ENCODE measurements at regions not wholly inside any gene's neighbourhood (a gene's known extent, or its start where the extent isn't known, plus 50 kb on each side); places are given as distances from the start of the nearest gene placed in this dataset.
"Not testable (repeated sequence)": the region's sequence is repeated elsewhere in the genome, so short reads cannot be mapped to it uniquely, and the experiment has no call there.

DNA sequence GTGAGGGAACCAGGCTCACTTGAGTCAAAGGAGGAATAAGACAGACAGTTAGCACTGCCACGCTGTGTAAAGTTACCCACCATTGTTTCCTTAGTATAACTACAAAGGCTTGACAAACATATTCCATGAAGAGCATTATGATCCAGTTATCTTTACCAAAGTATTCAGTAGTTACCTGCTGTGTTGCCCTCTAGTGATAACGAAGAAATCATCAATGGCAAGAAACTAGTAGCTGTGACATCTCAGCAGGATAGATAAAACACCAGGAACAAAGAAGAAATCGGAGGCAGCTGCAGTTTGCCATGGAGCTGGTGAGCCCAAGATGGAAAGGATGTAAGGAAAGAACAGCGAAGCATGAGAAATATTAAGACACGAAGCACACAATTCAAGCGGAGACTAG lies 215.3 kb upstream of the FSHR start:
- DNase-seq = no peak
- ATAC-seq = no peak
- Mint-ChIP-seq H3K27ac (no peak overlapping the region), H3K9me3 (peaks cover 7 to 8% of the 10 kb centered on the region in 2 donors), H3K4me3 (no peak overlapping the region), H3K27me3 (no peaks in the 10 kb centered on the region), H3K4me1 (no peaks in the 10 kb centered on the region)

DNA sequence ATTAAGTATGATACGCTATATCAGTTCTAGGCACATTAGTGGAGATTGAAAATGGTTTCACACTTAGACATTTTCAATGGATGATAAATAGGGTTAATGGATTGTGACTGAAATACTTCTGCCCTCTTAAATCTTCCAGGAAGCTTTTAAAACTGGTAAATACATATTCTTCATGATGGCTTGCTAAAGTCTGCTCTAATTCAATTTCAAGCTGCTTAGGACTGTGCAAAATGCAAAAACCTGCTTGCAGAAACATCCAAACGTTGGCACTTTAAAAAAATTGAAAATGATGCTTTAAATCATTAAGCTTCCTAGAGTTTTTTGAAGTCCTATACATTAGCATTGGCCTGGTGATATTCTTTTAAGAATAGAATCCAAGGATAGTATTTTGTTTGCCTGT lies 214.8 kb upstream of the FSHR start:
- ATAC-seq = no peak
- no peak for DNase-seq
- Mint-ChIP-seq H3K9me3 (peaks cover 7 to 8% of the 10 kb centered on the region in 2 donors), H3K27ac (no peak overlapping the region), H3K4me3 (no peak overlapping the region), H3K27me3 (no peaks in the 10 kb centered on the region), H3K4me1 (no peaks in the 10 kb centered on the region)

DNA sequence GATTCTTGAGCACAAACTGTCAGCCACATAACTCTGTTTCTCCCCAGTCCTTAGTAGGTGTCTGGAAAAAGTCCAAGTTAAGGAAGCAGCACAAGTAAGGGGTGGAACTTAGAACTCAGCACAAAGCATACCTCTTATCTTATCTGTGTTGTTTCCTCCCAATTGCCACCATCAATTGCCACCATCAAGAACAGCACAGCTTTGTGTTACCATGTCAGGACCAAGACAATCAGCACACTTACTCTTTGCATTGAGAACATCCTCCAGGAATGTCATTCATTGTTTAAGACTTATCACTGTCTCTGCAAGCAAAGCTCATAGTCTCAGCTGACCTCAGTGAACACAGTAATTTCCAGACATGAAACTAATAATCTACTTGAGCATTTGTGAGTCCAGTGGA lies 212.7 kb upstream of the FSHR start:
- DNase-seq = no peak
- no peak for ATAC-seq
- Mint-ChIP-seq H3K9me3 (peaks cover 7 to 9% of the 10 kb centered on the region in 2 donors), H3K27ac (peak overlapping the region in 1 of 2 donors; percentile 54), H3K4me3 (no peak overlapping the region), H3K27me3 (no peaks in the 10 kb centered on the region), H3K4me1 (no peaks in the 10 kb centered on the region)

DNA sequence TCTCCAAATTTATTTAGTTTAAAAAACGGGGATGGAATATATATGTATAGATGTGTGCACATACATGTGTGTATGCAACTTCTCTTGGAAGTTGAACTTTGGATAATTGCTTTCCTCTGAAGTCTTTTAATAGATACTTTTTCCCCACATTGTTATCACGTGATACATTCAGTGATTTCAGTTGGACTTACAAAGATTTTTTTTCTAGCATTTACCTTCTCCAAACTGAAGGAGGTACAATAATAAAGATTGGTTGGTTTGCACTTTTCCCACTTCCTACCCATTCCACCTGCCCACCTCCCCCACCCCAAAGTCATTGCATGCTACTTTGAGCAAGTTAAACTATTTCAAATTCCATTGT lies 206.1 kb upstream of the FSHR start:
- ATAC-seq (no peak), DNase-seq (no peak)
- no peak overlapping the region for H3K27ac Mint-ChIP-seq
- no peaks in the 10 kb centered on the region for H3K27me3 Mint-ChIP-seq
- H3K4me1 Mint-ChIP-seq = no peaks in the 10 kb centered on the region
- no peak overlapping the region for H3K4me3 Mint-ChIP-seq
- peaks cover 18 to 19% of the 10 kb centered on the region in 2 donors for H3K9me3 Mint-ChIP-seq

DNA sequence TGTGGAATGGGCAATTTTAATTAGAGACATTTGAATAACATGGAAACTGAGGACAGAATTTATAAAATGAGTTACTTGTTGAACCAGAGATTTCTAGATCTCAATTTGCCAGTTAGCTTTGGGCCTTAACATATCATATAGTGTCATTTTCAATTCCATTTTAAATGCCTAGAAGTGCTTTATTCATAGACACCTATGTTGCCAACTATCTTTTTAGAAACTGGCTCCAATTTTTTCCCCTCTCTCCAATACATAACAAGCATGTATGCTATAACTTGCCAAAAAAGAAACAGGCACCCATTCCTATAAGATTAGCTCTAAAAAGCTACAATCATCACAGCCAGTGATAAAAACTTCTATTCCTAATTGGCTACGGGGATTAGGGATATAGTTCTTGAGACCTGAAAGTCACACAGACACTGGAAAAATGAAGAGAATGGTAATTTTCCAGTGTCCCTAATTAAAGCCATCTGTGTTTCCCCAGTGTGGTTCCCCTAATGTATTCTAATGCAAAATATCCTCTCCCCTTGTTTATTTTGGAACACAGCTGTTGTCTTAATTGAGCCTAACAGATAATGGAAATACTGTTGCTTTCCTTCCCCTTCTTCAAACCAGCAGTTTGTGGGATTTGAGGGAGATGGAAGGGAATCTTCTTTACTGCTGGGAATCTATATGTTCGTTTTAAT lies 205.5 kb upstream of the FSHR start:
- Mint-ChIP-seq H3K27me3 (no peaks in the 10 kb centered on the region), H3K4me1 (no peaks in the 10 kb centered on the region), H3K27ac (no peak overlapping the region), H3K9me3 (peaks cover 18 to 19% of the 10 kb centered on the region in 2 donors), H3K4me3 (no peak overlapping the region)
- ATAC-seq = no peak
- DNase-seq = no peak

DNA sequence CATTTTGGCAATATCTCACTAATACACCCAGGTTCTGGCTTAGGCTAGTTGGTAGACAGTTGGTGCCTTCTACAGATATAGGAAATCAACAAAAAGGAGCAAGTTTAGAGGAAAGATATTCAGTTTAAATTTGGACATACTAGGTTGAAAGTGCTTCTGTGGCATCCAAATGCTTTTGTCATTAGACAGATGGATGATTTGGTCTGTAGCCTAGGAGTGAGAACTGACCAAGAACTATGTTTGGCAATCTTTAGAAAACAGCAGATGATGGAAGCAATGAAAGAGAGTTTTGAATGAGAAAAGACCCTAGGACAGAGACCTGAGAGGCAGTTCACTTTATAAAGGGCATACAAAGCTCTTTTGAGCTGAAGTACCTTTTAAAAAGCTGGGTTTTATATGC lies 201.3 kb upstream of the FSHR start:
- Mint-ChIP-seq H3K27ac (no peak overlapping the region), H3K9me3 (peaks cover 18% of the 10 kb centered on the region in 2 donors), H3K4me1 (no peaks in the 10 kb centered on the region), H3K27me3 (no peaks in the 10 kb centered on the region), H3K4me3 (no peak overlapping the region)
- DNase-seq = no peak
- ATAC-seq = no peak

DNA sequence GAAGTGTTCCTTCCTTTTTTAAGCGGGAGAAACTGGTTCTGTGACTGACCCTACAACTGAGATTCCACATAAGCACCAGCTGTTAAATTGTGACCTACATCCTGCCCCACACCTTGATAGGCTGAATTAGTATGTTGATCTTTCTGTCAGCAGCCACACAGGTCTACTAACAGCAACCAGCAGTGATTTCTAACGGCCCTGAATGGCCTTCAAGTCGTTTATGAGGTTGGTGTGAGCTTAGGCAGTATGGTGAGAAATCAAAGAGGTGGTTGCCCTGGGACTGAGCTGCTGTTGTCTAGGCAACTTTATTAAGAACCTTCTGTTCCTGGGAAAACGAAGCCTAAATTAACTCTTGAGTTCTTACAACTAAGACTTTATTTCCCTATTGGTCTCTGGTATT lies 197.2 kb upstream of the FSHR start:
- Mint-ChIP-seq H3K27ac (no peak overlapping the region), H3K4me3 (no peak overlapping the region), H3K4me1 (no peaks in the 10 kb centered on the region), H3K27me3 (no peaks in the 10 kb centered on the region), H3K9me3 (peaks cover 7 to 8% of the 10 kb centered on the region in 2 donors)
- ATAC-seq (no peak), DNase-seq (no peak)

DNA sequence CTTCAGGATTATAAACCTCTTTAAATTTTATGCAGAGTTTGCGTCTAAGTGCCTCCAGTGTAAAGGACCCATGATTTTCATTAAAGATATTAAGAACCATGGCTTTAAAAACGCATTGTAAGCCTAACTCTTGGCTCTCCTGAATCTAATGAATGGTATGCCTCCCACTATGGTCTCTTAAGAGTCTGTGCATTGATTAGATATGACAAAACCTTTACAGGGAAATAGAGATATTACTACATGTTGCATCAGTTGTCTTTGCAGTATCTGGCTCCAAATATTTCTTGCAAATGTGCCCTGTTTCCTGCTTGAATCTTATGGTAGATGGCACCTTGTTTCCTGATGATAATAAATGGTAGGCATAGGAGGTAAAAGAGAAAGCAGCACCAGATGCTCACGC lies 189.3 kb upstream of the FSHR start:
- no peaks in the 10 kb centered on the region for H3K27me3 Mint-ChIP-seq
- H3K4me1 Mint-ChIP-seq = no peaks in the 10 kb centered on the region
- H3K27ac Mint-ChIP-seq = no peak overlapping the region
- H3K4me3 Mint-ChIP-seq = no peak overlapping the region
- ATAC-seq (no peak), DNase-seq (no peak)
- peaks cover 0 to 4% of the 10 kb centered on the region in 2 donors for H3K9me3 Mint-ChIP-seq

DNA sequence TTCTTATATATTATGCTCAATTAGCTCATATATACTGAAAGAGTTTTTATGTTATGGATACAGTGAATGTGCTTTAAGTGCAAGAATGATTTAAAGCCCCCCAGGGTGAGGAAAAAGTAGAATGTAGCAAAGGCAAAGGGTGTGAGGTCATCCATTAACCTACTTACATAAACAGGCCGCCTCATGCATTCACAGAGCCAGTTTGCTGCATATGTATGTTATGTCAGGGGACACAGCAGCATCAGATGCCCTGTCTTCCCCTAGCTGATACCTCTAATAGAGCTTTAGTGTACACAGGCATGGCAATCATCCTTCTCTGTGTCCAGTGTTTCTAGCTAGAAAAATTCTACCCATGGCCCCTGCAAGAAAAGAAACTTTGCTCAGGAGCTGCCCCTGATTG lies 187.8 kb upstream of the FSHR start:
- Mint-ChIP-seq H3K27ac (no peak overlapping the region), H3K4me3 (no peak overlapping the region), H3K27me3 (no peaks in the 10 kb centered on the region), H3K4me1 (no peaks in the 10 kb centered on the region), H3K9me3 (no peaks in the 10 kb centered on the region)
- ATAC-seq (no peak), DNase-seq (no peak)

DNA sequence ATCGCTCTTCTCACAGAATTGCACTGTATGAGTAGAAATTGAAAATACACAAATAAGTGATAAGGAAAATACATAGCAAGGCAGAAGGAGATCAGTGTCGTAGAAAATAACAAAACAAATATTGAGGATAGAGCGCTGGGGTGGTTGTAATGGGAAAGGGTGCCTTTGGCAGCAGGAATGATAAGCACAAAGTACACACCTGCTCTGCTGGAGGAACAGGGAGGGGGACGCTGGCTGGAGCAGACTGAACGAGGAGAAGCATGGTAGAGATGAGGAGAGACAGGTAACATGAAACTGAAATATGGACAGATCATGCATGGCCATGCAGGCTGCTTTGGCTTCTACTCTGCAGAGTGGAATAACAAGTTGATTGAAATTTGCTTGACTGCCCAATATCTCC lies 181.2 kb upstream of the FSHR start:
- Mint-ChIP-seq H3K4me3 (no peak overlapping the region), H3K27me3 (no peaks in the 10 kb centered on the region), H3K9me3 (no peaks in the 10 kb centered on the region), H3K27ac (no peak overlapping the region), H3K4me1 (no peaks in the 10 kb centered on the region)
- ATAC-seq (no peak), DNase-seq (no peak)

DNA sequence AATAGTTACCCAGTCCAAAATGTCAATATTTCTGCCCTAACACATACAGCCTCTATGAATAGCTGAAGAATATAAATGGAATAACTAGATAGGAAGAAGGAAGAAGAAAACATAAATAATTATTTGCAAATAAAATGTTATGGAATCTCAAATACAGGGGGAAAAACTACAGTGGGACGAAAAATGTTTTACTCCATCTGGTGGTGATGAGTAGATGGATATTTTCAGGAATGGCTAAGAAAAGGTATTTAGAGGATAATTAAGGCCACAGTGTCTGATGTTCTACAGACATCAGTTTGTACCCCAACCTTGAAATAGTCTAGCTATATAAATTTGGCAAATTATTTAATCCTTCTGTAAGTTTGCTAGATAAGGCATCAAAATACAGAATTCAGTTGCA lies 178.1 kb upstream of the FSHR start:
- no peak overlapping the region for H3K27ac Mint-ChIP-seq
- no peaks in the 10 kb centered on the region for H3K27me3 Mint-ChIP-seq
- no peak overlapping the region for H3K4me3 Mint-ChIP-seq
- no peaks in the 10 kb centered on the region for H3K4me1 Mint-ChIP-seq
- no peak for DNase-seq
- no peaks in the 10 kb centered on the region for H3K9me3 Mint-ChIP-seq
- no peak for ATAC-seq

DNA sequence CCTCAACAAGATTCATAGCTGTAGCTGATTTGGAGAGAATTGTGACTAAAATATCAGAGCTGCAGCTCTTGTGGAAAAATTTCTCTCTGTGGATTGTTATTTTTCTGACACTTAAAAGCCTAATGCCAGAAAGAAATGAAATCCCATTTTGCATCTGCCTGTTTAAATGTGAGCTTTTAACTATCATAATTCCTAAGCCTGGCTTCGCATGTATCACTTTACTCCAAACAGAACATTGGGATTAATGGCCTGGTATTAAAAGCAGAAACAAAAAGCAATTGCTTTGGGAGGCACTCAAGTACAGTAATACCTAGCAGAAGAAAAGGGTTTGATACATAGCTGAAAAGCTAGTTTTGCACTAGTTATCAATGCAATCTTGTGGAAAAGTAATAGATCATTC lies 164.2 kb upstream of the FSHR start:
- H3K27me3 Mint-ChIP-seq = no peaks in the 10 kb centered on the region
- ATAC-seq = no peak
- peaks cover 0 to 16% of the 10 kb centered on the region in 2 donors for H3K9me3 Mint-ChIP-seq
- no peak overlapping the region for H3K27ac Mint-ChIP-seq
- no peak for DNase-seq
- H3K4me1 Mint-ChIP-seq = no peaks in the 10 kb centered on the region
- H3K4me3 Mint-ChIP-seq = no peak overlapping the region

DNA sequence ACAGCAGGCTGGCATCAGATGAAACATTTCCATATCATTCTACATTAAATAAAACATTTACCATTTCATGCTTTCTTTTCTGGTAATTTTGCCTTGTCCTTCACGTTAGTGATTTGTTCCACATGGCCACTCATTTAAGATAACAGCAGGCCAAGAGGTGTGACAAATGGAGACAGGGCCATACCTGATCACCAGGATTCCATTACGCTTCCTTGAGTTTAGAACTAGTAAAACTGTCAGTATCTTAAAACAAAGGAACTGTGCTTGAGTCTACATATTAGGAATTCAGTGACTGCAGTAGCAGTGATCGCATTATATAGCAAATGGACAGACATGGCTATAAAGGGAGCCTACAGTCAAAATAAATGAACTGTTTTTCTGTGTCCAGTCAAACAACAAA lies 155.1 kb upstream of the FSHR start:
- ATAC-seq = no peak
- DNase-seq = no peak
- Mint-ChIP-seq H3K27me3 (no peaks in the 10 kb centered on the region), H3K4me3 (no peak overlapping the region), H3K4me1 (no peaks in the 10 kb centered on the region), H3K9me3 (peaks cover 10 to 16% of the 10 kb centered on the region in 2 donors), H3K27ac (no peak overlapping the region)

DNA sequence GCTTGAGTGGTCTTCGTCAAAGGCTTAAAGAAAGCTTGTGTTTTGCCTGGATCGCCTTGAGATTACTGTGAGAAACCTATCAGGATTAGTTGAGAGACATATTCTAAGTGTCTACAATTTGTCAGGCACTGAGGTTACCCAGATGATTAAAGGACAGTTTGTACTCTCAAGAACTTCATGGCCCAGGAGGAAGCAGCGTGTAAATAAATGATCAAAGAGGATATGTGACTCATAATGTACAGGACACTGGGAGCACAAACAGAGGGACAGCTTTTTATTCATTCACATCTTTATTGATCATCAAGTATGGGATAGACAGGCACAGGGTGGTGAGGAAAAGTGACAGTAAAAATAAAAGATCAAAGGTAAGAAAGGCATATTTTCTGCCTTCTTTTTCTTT lies 152.6 kb upstream of the FSHR start:
- no peak for ATAC-seq
- Mint-ChIP-seq H3K4me1 (no peaks in the 10 kb centered on the region), H3K9me3 (peaks cover 15 to 18% of the 10 kb centered on the region in 2 donors), H3K4me3 (no peak overlapping the region), H3K27me3 (no peaks in the 10 kb centered on the region), H3K27ac (no peak overlapping the region)
- no peak for DNase-seq

DNA sequence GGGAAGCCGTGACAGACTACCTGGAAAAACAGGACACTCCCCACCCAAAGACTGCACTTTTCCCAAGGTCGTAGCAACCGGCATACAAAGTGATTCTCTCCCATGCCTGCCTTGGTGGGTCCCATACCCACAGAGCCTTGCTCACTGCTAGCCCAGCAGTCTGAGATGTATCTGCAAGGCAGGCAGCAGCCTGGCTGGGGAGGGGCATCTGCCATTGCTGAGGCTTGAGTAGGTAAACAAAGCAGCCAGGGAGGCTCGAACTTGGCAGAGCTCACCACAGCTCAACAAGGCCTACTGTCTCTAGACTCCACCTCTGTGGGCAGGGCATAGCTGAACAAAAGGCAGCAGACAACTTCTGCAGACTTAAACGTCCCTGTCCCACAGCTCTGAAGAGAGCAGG lies 144.4 kb upstream of the FSHR start:
- DNase-seq, H3K4me3 Mint-ChIP-seq, H3K4me1 Mint-ChIP-seq, ATAC-seq, H3K27me3 Mint-ChIP-seq: not testable (repeated sequence)
- Mint-ChIP-seq H3K27ac (peak overlapping the region in 1 of 2 donors; percentile 12), H3K9me3 (peaks cover 18 to 26% of the 10 kb centered on the region in 2 donors)

DNA sequence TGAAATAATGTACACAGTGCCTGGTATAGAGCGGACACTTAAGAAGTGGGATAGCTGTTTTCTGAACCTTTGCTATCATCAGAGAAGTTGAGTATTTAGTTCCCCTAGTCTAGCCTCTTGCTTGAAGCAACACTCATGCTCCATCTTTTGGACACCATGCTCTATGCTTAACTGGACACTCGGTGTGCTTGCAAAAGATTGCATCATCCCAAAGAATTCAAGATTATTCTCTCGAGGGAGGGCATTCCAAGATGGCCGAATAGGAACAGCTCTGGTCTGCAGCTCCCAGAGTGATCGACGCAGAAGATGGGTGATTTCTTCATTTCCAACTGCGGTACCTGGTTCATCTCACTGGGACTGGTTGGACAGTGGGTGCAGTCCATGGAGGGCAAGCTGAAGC lies 143.9 kb upstream of the FSHR start:
- Mint-ChIP-seq H3K4me3 (no peak overlapping the region), H3K4me1 (no peaks in the 10 kb centered on the region), H3K27ac (peak overlapping the region; percentile 27 to 31), H3K9me3 (peaks cover 18 to 26% of the 10 kb centered on the region in 2 donors), H3K27me3 (no peaks in the 10 kb centered on the region)
- ATAC-seq = no peak
- no peak for DNase-seq

DNA sequence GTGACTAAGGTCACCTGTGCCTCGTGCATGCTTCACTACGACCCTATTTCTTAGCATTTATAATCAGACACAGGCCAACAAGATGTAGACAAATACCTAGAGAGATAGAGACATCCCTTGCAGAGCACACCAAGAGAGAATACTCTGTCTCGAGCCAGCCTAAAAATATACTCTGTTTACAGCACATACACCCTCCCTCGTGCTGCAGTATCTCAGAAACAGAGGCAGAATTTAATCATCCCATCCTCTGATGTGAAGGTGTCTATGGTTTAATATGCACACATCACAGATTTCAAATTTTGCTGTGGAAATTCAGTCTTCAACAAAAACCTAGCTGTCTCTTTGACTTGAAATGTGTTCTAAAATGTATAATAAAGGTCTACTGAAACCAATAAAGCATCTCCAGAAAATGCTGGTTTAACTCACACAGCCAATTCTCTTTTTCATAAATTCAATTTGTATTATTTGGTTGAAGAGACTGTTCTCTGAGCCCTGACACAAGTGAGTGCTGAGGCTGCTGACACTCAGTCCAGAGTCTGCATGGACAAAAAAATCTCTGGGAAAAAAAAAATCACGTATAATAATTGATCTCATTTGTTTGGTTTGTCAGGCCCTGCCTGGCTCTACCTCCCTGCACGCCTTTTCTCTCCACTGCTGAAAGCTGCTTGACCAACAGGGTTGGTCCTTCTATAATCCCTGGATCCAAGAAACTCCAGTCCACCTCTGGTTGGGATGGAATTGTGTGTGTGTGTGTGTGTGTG lies 142.0 kb upstream of the FSHR start:
- H3K4me1 Mint-ChIP-seq = no peaks in the 10 kb centered on the region
- peaks cover 19 to 28% of the 10 kb centered on the region in 2 donors for H3K9me3 Mint-ChIP-seq
- H3K27ac Mint-ChIP-seq = no peak overlapping the region
- no peak overlapping the region for H3K4me3 Mint-ChIP-seq
- DNase-seq (no peak), ATAC-seq (no peak)
- no peaks in the 10 kb centered on the region for H3K27me3 Mint-ChIP-seq

All from stimulated activated naive CD8-positive, alpha-beta T cell treated with anti-CD3 and anti-CD28 coated beads, Interleukin-15, amount 100 ng/mL, for 72 hours (primary cell).